Epithelial cell of proximal tubule (primary cell): ENCODE measurements at regions not wholly inside any gene's neighbourhood (a gene's known extent, or its start where the extent isn't known, plus 50 kb on each side); places are given as distances from the start of the nearest gene placed in this dataset.
"Not testable (repeated sequence)": the region's sequence is repeated elsewhere in the genome, so short reads cannot be mapped to it uniquely, and the experiment has no call there.

Experiments
- DNase-seq: peaks from one replicate; pipeline ENCODE4 v3.0.0-alpha.2; 2011; ENCODE audit warnings: low read depth
- H3K4me3 ChIP-seq: 2 replicates; pipeline ENCODE4 v1.5.1; 2011; ENCODE audit warnings: low read depth, mild to moderate bottlenecking, low read length
- CTCF ChIP-seq: conservative IDR thresholded peaks from 2 replicates; pipeline ENCODE4 v1.5.1; 2012; ENCODE audit warnings: low read depth, mild to moderate bottlenecking, low read length

GRCh38 chr3:95733336-95733735 lies 1081.1 kb upstream of the EPHA6 start:
- TF ChIP-seq CTCF = no peak
- no peak for DNase-seq
- H3K4me3 ChIP-seq = no peak overlapping the region

GRCh38 chr3:95738045-95738444 lies 1076.3 kb upstream of the EPHA6 start:
- TF ChIP-seq CTCF = no peak
- H3K4me3 ChIP-seq = no peak overlapping the region
- no peak for DNase-seq

- not testable (repeated sequence) for DNase-seq, H3K4me3 ChIP-seq
Observed at GRCh38 chr3:95744896-95745295, 1069.5 kb upstream of the EPHA6 start.

GRCh38 chr3:95750097-95750496 lies 1064.3 kb upstream of the EPHA6 start:
- no peak for TF ChIP-seq CTCF
- H3K4me3 ChIP-seq = no peak overlapping the region
- no peak for DNase-seq

GRCh38 chr3:95751509-95751908 lies 1062.9 kb upstream of the EPHA6 start:
- TF ChIP-seq CTCF = no peak
- no peak overlapping the region for H3K4me3 ChIP-seq
- no peak for DNase-seq

GRCh38 chr3:95752199-95752598 lies 1062.2 kb upstream of the EPHA6 start:
- peak; percentile 36 for TF ChIP-seq CTCF
- no peak overlapping the region for H3K4me3 ChIP-seq
- DNase-seq = no peak

- no peak for TF ChIP-seq CTCF
- H3K4me3 ChIP-seq = no peak overlapping the region
- DNase-seq = no peak
Observed at GRCh38 chr3:95758707-95759106, 1055.7 kb upstream of the EPHA6 start.
